ENCODE measurements at regions not wholly inside any gene's neighbourhood (a gene's known extent, or its start where the extent isn't known, plus 50 kb on each side); places are given as distances from the start of the nearest gene placed in this dataset.

GRCh38 chr4:153090670-153091385, 113.4 kb upstream of the TRIM2 start:
- TF ChIP-seq, protein P1, sequence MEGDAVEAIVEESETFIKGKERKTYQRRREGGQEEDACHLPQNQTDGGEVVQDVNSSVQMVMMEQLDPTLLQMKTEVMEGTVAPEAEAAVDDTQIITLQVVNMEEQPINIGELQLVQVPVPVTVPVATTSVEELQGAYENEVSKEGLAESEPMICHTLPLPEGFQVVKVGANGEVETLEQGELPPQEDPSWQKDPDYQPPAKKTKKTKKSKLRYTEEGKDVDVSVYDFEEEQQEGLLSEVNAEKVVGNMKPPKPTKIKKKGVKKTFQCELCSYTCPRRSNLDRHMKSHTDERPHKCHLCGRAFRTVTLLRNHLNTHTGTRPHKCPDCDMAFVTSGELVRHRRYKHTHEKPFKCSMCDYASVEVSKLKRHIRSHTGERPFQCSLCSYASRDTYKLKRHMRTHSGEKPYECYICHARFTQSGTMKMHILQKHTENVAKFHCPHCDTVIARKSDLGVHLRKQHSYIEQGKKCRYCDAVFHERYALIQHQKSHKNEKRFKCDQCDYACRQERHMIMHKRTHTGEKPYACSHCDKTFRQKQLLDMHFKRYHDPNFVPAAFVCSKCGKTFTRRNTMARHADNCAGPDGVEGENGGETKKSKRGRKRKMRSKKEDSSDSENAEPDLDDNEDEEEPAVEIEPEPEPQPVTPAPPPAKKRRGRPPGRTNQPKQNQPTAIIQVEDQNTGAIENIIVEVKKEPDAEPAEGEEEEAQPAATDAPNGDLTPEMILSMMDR (IDR thresholded peaks at IDR 0.05 in 4 of 5, conservative IDR thresholded peaks at IDR 0.05 in 1 of 5) = no peak
- TF ChIP-seq POLR2A (IDR thresholded peaks at IDR 0.05) = no peak

Data from gastrocnemius medialis (tissue), 4 donors.